ENCODE measurements at regions not wholly inside any gene's neighbourhood (a gene's known extent, or its start where the extent isn't known, plus 50 kb on each side); places are given as distances from the start of the nearest gene placed in this dataset.
"Not testable (repeated sequence)": the region's sequence is repeated elsewhere in the genome, so short reads cannot be mapped to it uniquely, and the experiment has no call there.

GRCh38 chrX:122586831-122587230 lies 597.2 kb upstream of the GRIA3 start:
- DNase-seq = no peak

GRCh38 chrX:122591546-122591945 lies 592.5 kb upstream of the GRIA3 start:
- no peak for DNase-seq

- DNase-seq = no peak
These were observed 587.1 kb upstream of the GRIA3 start for GRCh38 chrX:122596998-122597397.

- DNase-seq = no peak
These were observed 561.3 kb upstream of the GRIA3 start for GRCh38 chrX:122622795-122623194.

GRCh38 chrX:122625239-122625638 lies 558.8 kb upstream of the GRIA3 start:
- DNase-seq = no peak

GRCh38 chrX:122625821-122626220 lies 558.3 kb upstream of the GRIA3 start:
- no peak for DNase-seq

GRCh38 chrX:122626871-122627270 lies 557.2 kb upstream of the GRIA3 start:
- no peak for DNase-seq

GRCh38 chrX:122641136-122641535 lies 542.9 kb upstream of the GRIA3 start:
- DNase-seq = no peak

GRCh38 chrX:122641826-122642225 lies 542.3 kb upstream of the GRIA3 start:
- DNase-seq = no peak

GRCh38 chrX:122655256-122655655 lies 528.8 kb upstream of the GRIA3 start:
- DNase-seq = not testable (repeated sequence)

GRCh38 chrX:122666601-122667000 lies 517.5 kb upstream of the GRIA3 start:
- DNase-seq = no peak

- DNase-seq = no peak
These were observed 516.4 kb upstream of the GRIA3 start for GRCh38 chrX:122667667-122668066.

GRCh38 chrX:122703762-122704161 lies 480.3 kb upstream of the GRIA3 start:
- DNase-seq = no peak

- no peak for DNase-seq
These were observed 444.3 kb upstream of the GRIA3 start for GRCh38 chrX:122739770-122740169.

- DNase-seq = no peak
These were observed 413.5 kb upstream of the GRIA3 start for GRCh38 chrX:122770581-122770980.

GRCh38 chrX:122771933-122772332 lies 412.1 kb upstream of the GRIA3 start:
- no peak for DNase-seq

- DNase-seq = no peak
These were observed 406.3 kb upstream of the GRIA3 start for GRCh38 chrX:122777766-122778165.

- no peak for DNase-seq
These were observed 400.2 kb upstream of the GRIA3 start for GRCh38 chrX:122783918-122784317.

- DNase-seq = no peak
These were observed 396.8 kb upstream of the GRIA3 start for GRCh38 chrX:122787231-122787630.

- no peak for DNase-seq
These were observed 395.9 kb upstream of the GRIA3 start for GRCh38 chrX:122788216-122788615.

- no peak for DNase-seq
These were observed 393.5 kb upstream of the GRIA3 start for GRCh38 chrX:122790376-122791095.

GRCh38 chrX:122813876-122814275 lies 370.2 kb upstream of the GRIA3 start:
- DNase-seq = no peak

- no peak for DNase-seq
These were observed 367.8 kb upstream of the GRIA3 start for GRCh38 chrX:122816288-122816687.

GRCh38 chrX:122817321-122817955 lies 366.6 kb upstream of the GRIA3 start:
- DNase-seq = no peak

GRCh38 chrX:122818068-122818467 lies 366.0 kb upstream of the GRIA3 start:
- no peak for DNase-seq
